NCI-H1105 (cell line): ENCODE measurements at regions not wholly inside any gene's neighbourhood (a gene's known extent, or its start where the extent isn't known, plus 50 kb on each side); places are given as distances from the start of the nearest gene placed in this dataset.

Experiments
- DNase-seq: peaks from one replicate; lab custom pipeline; 2025; lab: John Stamatoyannopoulos, UW

DNA sequence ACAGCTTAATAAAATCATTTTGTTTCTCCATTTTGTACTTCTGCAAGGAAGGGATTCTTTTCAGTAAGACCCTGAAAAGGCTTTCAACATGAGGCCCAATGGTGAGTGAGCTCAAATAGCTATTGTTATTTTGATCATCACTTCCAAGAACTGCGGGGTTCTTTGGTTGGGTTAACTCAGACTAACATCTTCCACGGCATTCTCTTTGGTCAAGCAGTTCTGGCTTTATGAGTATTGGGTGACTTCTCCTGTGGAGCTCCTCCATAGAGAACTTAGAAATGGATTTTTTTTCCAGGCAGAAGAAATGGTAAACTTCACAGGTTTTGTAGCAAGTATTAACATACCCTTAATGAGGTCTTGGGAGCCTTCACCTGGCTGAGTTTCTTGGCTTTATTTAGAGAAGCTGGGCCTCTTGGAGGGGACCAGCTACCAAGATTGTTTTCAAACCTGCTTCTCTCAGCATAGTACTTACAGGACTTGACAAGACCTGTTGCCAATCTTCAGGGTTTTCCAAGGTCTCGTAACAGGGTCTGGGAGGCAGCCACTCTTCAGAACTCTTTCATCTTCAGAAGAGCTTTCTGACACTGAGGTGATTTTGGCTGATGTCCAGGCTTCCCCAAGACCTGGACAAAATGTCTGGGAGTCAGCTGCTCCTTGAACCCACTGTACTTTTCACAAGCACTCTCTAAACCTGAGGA, 353.2 kb upstream of the ETAA1 start:
- no peak for DNase-seq

DNA sequence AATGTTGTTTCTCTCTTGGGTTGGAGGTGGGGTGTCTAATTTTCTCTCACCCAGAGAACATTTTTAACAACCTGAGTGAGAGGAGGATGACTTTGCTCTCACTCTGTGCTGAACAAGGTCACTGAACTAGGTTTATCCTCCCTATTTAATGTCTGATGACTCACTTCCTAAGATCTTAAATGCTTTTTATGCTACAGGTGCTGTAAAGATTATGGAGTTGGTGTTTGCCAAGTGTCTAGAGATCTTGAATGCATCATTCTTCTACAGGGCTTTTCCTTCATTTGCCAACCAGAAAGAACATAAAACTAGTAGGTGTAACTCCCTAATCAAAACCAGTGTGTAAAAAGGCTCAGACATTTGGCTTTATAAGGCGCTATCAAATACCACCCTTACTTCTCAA, 350.5 kb upstream of the ETAA1 start:
- no peak for DNase-seq

DNA sequence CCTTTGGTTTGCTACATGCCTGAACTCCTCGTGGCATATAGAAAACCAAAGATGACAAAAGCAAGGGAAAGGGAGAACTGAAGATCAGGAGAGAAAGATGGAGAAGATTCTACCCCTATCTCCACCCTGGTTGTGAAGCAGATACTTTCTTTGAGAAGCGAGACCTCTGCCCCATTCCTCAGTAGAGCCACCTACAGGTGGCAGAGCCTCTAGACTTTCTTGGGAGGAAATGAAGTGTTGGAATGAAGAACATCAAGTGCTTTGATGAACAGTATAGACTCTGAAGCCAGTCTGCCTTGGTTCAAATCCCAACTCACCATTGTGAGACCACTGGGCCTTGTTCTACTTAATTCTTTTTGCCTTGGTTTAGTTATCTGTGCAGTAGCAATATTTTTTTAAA, 348.8 kb upstream of the ETAA1 start:
- no peak for DNase-seq

DNA sequence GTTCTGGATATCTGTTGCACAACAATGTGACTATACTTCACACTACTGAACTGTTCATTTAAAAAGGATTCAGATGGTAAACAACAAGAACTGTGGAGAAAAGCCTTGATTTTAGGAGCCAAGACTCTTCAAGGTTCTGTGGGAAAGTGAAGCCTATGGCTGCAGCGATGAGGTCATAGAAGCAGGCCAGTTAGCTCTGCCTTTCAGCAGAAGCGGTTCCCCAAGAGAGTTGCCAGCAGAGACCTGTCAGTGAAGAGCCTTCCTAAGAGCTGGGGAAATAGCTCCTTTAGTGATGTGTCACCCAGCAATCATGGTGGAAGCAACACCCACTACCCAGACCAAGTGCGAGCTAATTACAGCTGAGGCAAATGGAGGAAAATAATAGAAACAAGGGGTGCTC, 346.5 kb upstream of the ETAA1 start:
- no peak for DNase-seq

DNA sequence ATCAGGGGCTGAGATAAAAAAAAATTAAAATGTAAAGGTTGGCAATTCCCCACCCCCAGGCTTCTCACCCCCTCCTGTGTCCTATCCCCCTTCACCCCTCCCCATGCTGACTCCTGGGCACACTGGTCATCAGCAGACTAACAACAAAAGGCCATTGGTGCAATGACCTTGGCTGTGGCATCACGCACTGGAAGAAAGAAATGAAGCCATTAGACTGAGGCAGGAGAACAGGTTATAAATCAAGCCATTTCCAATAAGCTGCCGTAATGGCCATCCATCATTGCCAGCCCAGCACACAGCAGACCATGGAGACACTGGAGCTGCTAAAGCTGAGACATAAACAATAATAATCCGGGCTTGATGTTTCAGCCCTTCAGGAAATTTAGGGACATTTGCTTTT, 342.4 kb upstream of the ETAA1 start:
- DNase-seq, result no peak

DNA sequence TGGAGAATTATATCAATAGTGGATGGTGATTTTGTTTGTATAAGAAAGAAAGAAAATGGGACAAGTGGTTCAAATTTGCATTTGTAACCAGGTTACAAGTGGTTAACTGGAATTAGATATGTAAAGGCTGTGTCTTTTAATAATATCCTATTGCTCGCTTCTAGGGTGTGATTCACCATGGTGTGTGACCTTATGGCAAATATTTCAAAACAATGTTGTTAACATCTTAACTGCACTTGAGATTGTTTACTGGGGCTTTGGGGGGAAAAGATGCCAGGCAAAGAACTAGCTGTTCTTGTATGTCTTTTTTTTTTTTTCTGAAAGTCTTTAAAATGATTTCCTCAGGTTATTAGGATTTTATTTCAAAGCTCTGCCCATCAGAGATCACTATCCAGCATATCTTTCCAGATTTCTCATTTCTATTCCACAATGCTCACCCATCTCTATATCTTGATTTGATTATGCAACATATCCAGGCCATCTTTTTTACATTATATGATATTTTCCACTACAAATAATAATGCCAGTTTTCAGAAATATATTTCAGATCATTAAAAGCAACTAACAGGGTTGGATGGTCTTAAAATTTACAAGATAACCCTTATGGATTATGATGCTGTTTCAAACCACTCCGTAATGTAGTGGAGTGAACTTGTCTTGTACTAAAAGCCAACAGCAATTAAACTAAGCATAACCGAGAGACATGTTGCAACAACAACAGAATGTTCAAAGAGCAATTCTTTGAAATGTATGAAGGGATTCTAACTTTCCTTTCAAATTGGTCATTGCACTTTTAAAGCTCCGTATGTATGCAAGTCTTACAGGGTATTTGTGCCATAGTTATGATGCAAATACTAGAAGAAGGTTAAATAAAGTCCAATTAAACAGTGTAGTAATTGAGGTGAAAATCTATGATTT, 341.5 kb upstream of the ETAA1 start:
- no peak for DNase-seq

DNA sequence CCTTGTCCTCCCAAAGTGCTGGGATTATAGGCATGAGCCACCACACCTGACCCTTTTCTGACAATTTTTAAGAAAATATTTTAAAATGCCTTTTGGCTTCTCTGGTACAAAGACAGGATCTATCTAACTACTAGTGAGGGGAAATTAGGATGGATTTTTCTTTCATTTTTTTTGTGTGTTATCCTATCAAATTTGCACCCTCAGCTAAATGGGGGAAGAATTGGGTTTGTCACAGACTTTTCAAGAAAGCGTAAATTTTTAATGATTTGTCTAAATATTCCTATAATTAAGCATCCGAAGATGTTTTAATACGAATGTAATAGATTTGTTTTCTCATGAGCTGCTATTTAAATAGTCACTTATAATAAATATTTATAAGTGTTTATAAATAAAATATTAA, 340.0 kb upstream of the ETAA1 start:
- DNase-seq, result no peak

DNA sequence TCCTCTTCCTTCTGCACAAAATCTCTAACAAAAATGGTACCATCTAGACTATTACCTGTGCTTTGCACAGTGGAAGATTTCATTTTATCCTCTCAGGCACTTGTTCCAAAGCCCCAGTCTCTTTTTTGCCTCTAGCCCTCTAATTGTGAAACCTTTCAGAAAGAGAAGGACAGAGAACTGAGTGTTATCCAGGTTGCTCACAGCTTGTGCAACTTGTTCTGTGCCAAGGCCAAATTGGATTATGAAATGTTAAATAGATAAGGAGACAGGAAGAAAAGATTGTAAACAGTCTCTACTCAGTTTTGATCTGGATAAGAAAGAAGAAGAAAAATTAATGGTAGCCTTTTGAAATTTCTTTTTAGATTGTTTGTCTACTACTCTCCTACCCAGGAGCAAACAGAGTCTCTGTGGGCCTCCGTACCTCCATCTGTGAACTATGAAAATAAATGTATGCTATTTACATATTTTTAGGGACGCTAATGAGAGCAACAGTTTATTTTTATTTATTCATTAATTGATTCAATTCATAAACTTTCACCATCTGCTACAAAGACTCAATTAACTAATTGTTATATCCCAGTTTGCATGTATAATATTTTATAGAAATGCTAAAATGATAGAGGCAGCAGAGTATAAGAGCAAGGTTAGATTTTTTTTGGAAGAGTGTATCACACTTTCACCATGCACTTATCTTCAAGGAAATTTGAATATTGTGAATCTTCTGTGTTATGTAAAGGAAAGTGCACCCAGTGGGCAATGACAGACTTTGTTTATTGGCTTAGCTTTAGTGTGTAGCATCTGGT, 339.0 kb upstream of the ETAA1 start:
- DNase-seq, result no peak

DNA sequence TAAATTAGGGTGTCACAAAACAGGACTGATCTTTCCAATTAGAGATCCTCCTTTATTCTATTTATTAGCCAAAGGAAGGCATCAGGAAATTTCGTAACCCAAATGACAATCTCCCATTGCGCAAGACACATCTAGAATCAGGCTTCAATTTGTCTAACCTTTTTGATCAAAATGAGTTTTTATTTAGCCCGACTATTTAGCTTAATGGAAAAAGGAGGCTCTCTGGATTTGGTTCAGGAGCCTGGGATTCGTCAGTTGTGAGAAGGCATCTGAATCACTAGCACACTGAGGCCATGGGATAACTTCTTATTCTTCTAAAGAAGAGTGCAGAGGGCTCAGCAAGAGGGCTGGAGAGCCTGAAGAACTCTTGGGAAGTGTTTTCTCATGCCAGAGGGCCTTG, 332.1 kb upstream of the ETAA1 start:
- DNase-seq, result no peak

DNA sequence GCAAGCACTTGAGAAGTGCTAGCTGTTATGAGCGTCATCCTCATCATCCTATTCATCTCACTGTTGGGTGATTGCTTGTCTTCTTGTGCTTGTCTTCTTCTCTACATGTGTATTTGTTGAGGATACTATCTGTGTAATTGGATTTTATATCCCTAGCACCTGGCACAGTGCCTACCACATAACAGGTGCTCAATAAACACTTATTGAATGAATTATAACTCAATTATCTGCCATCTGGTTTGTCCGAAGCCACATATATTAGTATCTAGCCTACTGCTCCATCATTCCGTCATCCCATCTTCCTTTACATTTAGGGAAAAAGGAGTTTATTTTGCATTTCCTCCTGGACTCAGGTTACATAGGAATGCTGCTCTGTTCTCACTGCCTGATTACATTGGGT, 330.4 kb upstream of the ETAA1 start:
- no peak for DNase-seq

DNA sequence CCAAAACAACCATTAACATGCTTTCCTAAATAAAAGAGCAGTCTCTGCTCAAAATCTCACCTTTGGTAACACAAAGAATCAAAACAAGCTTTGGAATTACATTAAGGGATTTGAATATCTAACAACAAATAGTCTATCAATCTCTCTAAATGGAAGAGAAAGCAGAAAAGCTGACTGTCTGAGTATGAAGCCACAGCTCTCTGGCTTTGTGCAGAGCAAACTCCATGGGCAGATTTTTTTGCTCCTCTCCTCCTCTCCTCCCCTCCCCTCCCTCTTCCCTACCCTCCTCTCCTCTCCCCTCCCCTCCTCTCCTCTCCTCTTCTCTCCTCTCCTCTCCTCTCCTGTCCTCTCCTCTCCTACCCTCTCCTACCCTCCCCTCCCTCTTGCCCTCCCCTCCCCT, 329.5 kb upstream of the ETAA1 start:
- DNase-seq, result no peak

DNA sequence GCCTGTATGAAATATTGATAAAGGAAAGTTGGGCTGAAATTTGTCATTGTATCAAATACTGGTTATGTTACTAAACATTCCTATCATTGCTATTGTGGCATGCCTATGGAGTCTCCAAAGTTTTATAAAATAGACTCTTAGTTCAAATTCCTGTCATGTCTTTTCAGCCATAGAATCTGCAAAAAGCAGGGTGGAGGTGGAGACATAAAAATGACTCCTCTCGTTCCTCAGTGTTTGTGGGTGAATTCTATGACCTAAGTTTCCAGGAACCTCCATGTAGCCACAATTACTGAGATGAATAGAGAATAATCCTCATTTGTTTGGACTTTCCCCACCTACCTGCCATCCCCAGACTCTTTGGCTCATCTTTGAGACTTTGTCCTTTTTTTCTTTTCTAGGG, 326.3 kb upstream of the ETAA1 start:
- no peak for DNase-seq

DNA sequence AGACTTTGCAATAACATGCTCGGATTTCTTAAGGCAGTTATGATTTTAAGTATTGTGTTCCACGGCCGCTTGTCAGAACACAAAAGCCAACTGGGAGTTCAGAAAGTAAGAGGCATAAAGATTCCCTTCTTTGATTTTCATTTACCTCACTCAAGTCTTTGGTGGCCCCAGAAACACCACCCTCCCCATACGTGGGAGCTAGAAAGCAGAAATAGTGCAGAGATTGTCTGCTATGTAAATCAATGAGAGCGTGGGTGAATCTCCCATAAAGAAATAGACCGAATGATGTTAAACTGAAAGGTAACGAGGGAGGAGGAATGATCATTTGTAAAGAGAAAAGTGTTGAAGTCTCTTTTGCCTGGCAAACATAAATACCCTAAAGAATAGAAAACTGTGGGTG, 322.1 kb upstream of the ETAA1 start:
- no peak for DNase-seq

DNA sequence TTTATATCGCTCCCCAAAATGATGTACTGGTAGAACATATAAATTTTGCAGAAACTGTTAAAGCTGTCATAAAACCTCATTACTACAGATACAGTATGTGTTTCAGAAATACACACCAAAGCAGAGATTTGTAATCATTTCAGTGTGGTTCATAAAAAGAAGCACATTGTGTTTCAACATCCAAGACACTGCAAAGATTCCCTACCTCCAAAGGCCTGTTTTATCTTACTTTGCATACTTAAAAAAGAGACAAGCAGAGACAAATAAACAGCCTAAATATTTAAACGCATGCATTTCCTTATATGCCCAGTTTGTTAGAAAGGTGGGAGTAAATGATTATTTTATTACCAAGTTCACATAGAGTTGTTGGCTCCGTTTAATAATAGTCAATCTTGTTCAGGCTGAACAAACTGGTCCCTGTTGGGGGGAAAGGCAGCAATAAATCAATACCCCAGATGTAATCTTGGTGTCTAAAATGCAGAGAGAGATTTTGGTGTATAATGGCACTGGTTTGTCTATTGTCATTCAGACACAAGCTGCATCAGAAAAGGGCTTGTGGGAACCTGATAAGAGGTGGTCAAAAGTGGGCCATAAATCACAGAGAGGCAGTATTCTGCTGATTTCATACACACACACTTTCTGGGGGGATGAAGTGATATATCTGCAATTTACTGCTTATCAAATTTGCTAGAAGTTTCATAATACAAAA, 321.4 kb upstream of the ETAA1 start:
- no peak for DNase-seq

DNA sequence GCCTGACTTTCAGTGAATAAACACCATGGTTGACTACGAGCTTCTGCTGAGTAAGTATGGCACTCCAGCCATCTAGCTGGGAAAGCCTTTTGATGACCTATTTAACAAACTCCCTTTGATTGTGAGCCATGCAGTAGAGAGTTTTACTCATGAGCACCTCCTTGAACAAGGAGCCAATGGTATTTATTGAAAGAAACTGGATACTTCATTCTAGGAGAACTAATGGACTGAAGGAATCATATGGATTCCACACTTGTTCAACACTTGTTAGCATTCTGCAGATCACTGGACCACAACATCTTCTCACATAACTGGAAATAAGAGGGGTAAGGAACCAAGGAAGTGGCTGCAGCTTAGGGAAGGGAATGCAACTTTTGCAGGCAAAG, 320.9 kb upstream of the ETAA1 start:
- DNase-seq, result no peak

DNA sequence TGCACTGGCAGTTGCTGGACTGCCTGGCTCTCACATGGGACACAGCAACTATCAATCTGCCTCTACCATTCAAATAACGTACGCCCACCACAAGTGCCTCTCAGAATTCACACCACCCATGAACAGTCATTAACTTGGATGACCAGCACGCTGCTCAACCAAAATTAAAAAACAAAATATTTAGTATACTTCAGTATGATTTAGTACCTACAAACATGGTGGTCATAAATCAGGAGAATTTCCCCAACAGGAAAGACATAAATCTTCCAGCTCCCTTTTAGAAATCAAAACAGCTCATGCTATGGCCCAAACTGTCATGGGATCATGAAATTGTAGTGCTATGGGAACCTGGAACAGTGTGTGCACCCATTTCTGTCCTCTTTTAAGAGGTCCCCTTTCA, 317.4 kb upstream of the ETAA1 start:
- no peak for DNase-seq

DNA sequence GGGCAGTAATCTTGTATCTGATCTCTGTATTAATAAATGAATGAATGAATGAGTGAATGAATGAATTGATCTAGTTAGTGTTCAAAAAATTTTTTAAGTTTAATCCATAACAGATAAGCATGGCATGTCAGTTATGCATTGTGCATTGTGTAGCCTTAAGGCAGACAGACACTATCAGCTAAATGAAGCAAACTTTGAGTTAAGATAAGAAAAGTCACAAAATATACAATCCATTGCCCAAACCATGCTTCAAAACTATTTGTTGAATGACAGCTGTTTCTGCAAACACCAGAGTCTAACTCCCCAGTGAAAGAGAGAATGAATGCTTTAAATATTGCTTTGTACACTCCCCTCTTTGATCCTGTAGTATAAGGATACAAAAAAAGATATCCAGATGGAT, 314.3 kb upstream of the ETAA1 start:
- DNase-seq, result no peak

DNA sequence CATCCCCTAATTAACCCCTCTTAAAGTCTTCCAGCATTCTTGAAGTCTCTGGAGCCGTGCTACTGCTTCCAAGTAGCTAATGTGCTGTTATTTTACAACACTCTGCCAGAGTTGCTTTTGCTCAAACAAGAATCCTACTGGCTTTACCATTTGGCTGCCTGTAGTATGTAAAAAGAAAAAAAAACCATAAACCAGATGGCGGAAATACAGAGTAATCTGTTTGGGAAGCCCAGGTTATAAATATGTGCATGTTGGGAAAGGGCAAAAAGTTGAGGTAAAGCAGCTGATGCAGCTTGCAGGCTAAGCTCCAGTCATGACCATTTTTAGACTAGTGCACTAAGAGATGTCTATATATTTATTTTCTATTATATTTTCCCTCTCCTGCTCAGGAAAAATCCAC, 313.2 kb upstream of the ETAA1 start:
- no peak for DNase-seq

DNA sequence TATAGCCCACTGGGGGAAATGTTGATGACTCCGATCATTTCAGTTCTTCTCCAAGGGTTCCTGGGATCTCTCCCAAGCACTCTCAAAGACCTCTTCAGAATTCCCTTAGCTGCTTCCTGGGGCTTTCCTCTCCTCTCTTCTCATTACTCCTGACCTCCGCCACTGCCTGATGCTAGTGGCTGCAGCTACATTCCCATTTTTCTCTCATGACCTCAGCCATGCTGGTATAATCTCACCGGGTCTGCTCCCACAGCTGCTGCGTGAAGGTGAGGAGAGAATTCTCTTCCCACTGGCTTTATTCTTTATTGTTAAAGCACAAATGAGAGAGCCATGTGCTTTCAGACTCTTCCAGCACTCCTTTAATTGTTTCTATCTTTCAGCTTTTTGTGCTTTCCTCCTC, 312.0 kb upstream of the ETAA1 start:
- no peak for DNase-seq

DNA sequence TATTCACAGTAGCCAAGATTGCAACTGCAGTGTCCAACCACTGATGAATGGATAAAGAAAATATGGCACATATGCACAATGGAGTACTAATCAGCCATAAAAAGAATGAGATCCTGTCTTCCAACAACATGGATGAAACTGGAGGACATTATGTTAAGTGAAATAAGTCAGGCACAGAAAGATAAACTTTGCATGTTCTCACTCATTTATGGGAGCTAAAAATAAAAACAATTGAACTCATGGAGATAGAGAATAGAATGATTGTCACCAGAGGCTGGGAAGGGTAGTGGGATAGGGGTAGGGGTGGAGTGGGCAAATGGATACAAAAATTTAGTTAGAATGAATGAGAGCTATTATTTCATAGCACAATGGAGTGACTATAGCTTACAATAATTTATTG, 305.5 kb upstream of the ETAA1 start:
- no peak for DNase-seq

DNA sequence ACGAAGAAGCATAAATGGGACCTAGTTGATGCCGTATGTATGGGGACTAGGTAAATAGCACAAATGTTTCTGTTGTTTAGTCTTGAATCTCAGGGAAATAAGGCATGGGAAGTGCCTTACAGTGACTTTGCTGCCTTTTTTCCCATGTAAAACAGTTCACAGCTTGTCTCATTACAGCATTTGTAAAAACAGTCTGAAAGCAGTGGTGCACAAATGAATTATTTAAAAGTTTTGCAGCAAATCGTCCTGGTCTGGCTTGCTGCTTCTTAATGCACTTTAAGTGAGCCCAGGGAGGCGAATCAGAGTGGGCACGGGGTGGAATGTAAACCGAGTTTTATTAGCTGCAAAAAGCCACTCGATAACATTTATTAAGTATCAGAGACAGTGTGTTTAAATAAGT, 302.0 kb upstream of the ETAA1 start:
- no peak for DNase-seq

DNA sequence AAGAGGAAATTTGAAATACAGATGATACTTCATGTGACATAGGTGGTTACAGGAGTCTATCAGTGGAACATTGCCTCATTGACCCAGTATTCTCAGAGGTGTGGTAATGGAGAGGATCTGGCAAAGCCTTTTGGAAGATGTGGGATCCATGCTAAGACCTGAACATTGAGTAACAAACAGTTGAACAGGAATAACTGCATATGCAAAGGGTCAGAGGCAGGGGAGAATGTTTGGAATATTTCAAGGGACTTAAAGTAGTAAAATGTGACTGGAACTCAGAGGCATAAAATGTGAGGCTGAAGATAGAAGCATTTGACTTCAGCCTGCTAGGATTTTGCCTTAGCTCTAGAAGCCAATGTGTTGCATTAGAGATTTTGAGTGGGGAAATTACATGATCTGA, 300.2 kb upstream of the ETAA1 start:
- no peak for DNase-seq
